ENCODE measurements at regions not wholly inside any gene's neighbourhood (a gene's known extent, or its start where the extent isn't known, plus 50 kb on each side); places are given as distances from the start of the nearest gene placed in this dataset.
"Not testable (repeated sequence)": the region's sequence is repeated elsewhere in the genome, so short reads cannot be mapped to it uniquely, and the experiment has no call there.

DNA sequence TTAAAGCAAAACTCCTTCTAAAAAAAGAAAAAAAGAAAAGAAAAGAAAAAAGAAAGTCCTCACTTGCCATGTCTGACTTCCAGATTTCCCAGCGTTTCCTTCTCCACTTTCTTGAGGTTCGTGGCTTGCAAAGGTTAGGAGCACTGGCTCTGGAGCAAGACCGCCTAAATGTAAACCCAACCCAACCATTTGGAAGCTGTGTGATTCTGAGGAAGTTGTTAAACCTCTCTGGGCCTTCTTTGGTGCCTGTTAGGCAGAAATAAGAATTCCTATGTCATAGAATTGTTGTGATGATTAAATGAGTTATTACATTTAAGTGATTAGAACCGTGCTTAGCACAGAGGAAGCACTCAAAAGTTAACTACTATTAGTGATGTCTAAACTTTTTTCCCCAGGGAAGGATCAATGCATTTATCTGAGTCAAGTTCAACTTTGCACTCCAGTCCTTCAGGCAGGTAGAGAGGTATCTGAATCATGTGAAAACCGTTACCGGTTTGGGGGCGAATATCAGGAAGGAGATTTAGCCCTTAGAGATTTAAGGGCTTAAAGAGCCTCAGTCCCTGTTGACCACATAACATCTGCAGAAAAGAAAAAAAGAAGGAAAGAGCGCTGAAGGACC is 78.3 kb upstream of the HES1 start:
- 54 to 100% (median 68%) methylated on average over 2 to 8 of the region's 8 CpGs; no CpG with 5 or more reads in 1 of the 10 experiments for WGBS, 10 experiments
- H3K4me3 ChIP-seq = peak overlapping the region in 4 of 5 donors; percentile 8 to 32 (median 12)
- in situ Hi-C loops (cut with MboI; ENCODE audit: low pct_unique_long_range_greater_than_20kb in 2 of 9, low sequenced_read_pairs in 9 of 9, unreplicated experiment in 9 of 9) = no loop called here
- H3K27ac ChIP-seq = peak overlapping the region; percentile 72 to 82
- ATAC-seq (replicated peaks in 6 of 8) = no peak
- peaks cover 18 to 19% of the 10 kb centered on the region in 2 donors for H3K4me1 ChIP-seq (replicated peaks in 1 of 2)

- 31% methylated on average over 2 of the region's 31 CpGs; no CpG with 5 or more reads in 9 of the 10 experiments for WGBS, 10 experiments
- ATAC-seq (replicated peaks in 6 of 8) = peak; percentile 68 to 95 (median 92)
- Histone ChIP-seq H3K27ac (peak overlapping the region; percentile 72 to 82), H3K4me1 (replicated peaks in 1 of 2) (peaks cover 18 to 23% of the 10 kb centered on the region in 2 donors), H3K4me3 (peak overlapping the region in 4 of 5 donors; percentile 8 to 32 (median 12))
- in situ Hi-C loops (cut with MboI; ENCODE audit: low pct_unique_long_range_greater_than_20kb in 2 of 9, low sequenced_read_pairs in 9 of 9, unreplicated experiment in 9 of 9) = no loop called here
These were observed 77.8 kb upstream of the HES1 start for GRCh38 chr3:194058189-194058571.

- H3K4me3 ChIP-seq = no peak overlapping the region
- 43 to 100% (median 55%) methylated on average over 1 of the region's 1 CpG for WGBS, 10 experiments
- in situ Hi-C loops (cut with MboI; ENCODE audit: low pct_unique_long_range_greater_than_20kb in 2 of 9, low sequenced_read_pairs in 9 of 9, unreplicated experiment in 9 of 9) = no loop called here
- H3K27ac ChIP-seq = peak overlapping the region in 1 of 2 donors; percentile 82
- no peak for ATAC-seq (replicated peaks in 6 of 8)
- H3K4me1 ChIP-seq (replicated peaks in 1 of 2) = peaks cover 20 to 26% of the 10 kb centered on the region in 2 donors
These were observed 77.2 kb upstream of the HES1 start for GRCh38 chr3:194058753-194059152.

- Histone ChIP-seq H3K4me1 (replicated peaks in 1 of 2) (peaks cover 20 to 26% of the 10 kb centered on the region in 2 donors), H3K4me3 (no peak overlapping the region), H3K27ac (no peak overlapping the region)
- in situ Hi-C loops (cut with MboI; ENCODE audit: low pct_unique_long_range_greater_than_20kb in 2 of 9, low sequenced_read_pairs in 9 of 9, unreplicated experiment in 9 of 9) = no loop called here
- 20 to 100% (median 89%) methylated on average over 1 to 3 of the region's 3 CpGs for WGBS, 10 experiments
- ATAC-seq (replicated peaks in 6 of 8) = peak in 3 of 8 experiments; percentile 45 to 85 (median 53)
These were observed 74.4 kb upstream of the HES1 start for GRCh38 chr3:194061421-194062030.

- WGBS, 10 experiments = 0 to 100% (median 89%) methylated on average over 1 to 3 of the region's 3 CpGs; no CpG with 5 or more reads in 6 of the 10 experiments
- in situ Hi-C loops (cut with MboI; ENCODE audit: low pct_unique_long_range_greater_than_20kb in 2 of 9, low sequenced_read_pairs in 9 of 9, unreplicated experiment in 9 of 9) = no loop called here
- Histone ChIP-seq H3K4me1 (replicated peaks in 1 of 2) (peaks cover 17 to 18% of the 10 kb centered on the region in 2 donors), H3K27ac (no peak overlapping the region), H3K4me3 (no peak overlapping the region)
- ATAC-seq (replicated peaks in 6 of 8) = no peak
These were observed 73.1 kb upstream of the HES1 start for GRCh38 chr3:194062830-194063229.

DNA sequence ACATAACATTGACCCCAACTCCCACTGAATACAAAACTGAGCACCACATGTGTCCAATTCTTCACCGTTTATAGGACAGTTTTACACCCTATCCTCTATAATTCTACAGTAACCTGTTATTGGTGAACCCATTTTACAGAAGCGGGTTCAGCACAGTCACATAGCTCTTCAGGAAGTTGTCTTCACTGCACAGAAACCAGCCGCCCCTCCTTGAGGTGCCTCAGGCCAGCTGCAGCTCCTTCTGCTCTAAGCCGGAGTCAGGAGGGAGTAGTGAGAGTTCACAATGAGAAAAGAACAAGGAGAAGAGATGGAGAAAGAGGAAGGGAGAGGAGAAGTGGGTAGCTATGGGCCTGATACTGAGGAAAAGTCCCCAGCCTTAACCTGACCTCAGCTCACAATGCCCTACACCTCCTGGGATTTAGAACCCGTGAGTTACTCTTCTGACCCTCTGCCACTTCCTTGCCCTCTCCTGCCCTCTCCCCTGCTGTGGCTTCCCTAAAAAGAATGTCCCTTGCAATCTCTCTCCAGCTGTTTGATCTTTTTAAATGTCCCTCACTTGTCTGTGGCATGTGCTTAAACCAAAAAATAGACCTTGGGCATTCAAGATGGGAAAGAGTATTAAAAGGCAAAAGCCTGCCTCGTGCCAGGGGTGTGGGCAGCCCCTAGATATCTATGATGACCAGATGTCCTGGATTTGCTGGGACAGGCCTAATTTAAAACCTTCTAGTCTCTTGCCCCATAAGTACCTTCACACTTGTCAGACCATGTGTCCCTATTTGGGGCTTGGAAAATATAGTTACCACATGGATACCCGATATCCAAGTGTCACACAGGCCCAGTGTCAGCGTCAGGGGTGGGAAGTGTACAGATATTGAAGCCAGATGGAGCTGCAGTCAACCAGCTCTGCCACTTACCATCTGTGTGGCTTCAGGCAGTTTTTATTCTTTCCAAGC is 71.3 kb upstream of the HES1 start:
- H3K27ac ChIP-seq = no peak overlapping the region
- H3K4me3 ChIP-seq = no peak overlapping the region
- in situ Hi-C loops (cut with MboI; ENCODE audit: low pct_unique_long_range_greater_than_20kb in 2 of 9, low sequenced_read_pairs in 9 of 9, unreplicated experiment in 9 of 9) = no loop called here
- 60 to 100% (median 78%) methylated on average over 1 to 5 of the region's 8 CpGs for WGBS, 10 experiments
- H3K4me1 ChIP-seq (replicated peaks in 1 of 2) = peaks cover 5 to 11% of the 10 kb centered on the region in 2 donors
- peak in 1 of 8 experiments; percentile 15 for ATAC-seq (replicated peaks in 6 of 8)

DNA sequence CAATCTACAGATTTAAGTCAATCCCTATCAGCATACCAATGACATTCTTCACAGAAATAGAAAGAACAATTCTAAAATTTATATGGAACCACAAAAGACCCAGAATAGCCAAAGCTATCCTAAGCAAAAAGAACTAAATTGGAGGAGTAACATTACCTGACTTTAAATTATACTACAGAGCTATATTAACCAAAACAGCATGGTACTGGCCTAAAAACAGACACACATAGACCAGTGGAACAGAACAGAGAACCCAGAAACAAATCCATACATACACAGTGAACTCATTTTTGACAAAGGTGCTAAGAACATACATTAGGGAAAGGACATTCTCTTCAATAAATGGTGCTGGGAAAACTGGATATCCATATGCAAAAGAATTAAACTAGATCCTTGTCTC is 68.6 kb upstream of the HES1 start:
- H3K4me3 ChIP-seq; H3K27ac ChIP-seq; ATAC-seq (replicated peaks in 6 of 8); in situ Hi-C loops (cut with MboI; ENCODE audit: low pct_unique_long_range_greater_than_20kb in 2 of 9, low sequenced_read_pairs in 9 of 9, unreplicated experiment in 9 of 9): not testable (repeated sequence)
- peaks cover 6 to 15% of the 10 kb centered on the region in 2 donors for H3K4me1 ChIP-seq (replicated peaks in 1 of 2)

DNA sequence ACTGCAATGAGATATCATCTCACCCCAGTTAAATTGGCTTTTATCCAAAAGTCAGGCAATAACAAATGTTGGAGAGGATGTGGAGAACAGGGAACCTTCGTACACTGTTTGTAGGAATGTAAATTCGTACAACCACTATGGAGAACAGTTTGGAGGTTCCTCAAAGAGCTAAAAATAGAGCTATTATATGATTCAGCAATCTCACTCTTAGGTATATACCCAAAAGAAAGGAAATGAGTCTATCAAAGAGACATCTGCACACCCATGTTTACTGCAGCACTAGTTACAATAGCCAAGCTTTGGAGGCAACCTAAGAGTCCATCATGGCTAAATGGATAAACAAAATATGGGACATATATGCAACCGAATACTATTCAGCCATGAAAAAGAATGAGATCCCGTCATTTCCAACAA is 68.0 kb upstream of the HES1 start:
- in situ Hi-C loops (cut with MboI; ENCODE audit: low pct_unique_long_range_greater_than_20kb in 2 of 9, low sequenced_read_pairs in 9 of 9, unreplicated experiment in 9 of 9) = no loop called here
- no peak overlapping the region for H3K27ac ChIP-seq
- 64 to 100% (median 96%) methylated on average over 1 to 3 of the region's 4 CpGs; no CpG with 5 or more reads in 1 of the 10 experiments for WGBS, 10 experiments
- no peak for ATAC-seq (replicated peaks in 6 of 8)
- H3K4me1 ChIP-seq (replicated peaks in 1 of 2) = peaks cover 6 to 13% of the 10 kb centered on the region in 2 donors
- H3K4me3 ChIP-seq = no peak overlapping the region

- 79 to 100% (median 96%) methylated on average over 1 to 9 of the region's 12 CpGs; no CpG with 5 or more reads in 2 of the 10 experiments for WGBS, 10 experiments
These were observed 66.3 kb upstream of the HES1 start for GRCh38 chr3:194069421-194070219.

DNA sequence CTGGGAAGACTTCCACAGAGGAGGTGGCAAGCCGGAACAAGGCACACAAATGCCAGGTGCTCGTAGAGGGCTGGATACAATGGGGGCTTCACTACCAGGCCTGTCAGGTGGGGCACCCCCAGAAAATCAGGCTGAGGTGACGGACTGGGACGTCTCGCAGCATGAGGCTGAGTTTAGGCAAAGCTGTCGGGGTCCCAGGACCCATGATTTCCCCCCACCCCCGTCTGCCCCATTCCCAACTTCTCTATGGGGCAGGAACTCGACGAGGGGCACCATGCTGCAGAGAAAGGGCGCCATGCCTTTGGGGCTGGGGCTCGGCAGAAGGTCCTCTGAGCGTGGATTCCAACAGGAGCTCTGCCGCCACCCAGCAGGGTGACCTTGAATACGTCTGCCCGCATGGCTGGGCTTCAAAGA is 65.7 kb upstream of the HES1 start:
- Histone ChIP-seq H3K4me3 (peak overlapping the region in 1 of 5 donors; percentile 35), H3K27ac (peak overlapping the region; percentile 40 to 84), H3K4me1 (replicated peaks in 1 of 2) (peaks cover 4 to 8% of the 10 kb centered on the region in 2 donors)
- WGBS, 10 experiments = 100% methylated on average over 1 to 3 of the region's 15 CpGs; no CpG with 5 or more reads in 7 of the 10 experiments
- in situ Hi-C loops (cut with MboI; ENCODE audit: low pct_unique_long_range_greater_than_20kb in 2 of 9, low sequenced_read_pairs in 9 of 9, unreplicated experiment in 9 of 9) = no loop called here
- no peak for ATAC-seq (replicated peaks in 6 of 8)

More at GRCh38 chr3:194069421-194070219, 66.3 kb upstream of the HES1 start:
- Histone ChIP-seq H3K4me1 (replicated peaks in 1 of 2) (peaks cover 4 to 8% of the 10 kb centered on the region in 2 donors), H3K4me3 (no peak overlapping the region), H3K27ac (no peak overlapping the region)
- no peak for ATAC-seq (replicated peaks in 6 of 8)
- in situ Hi-C loops (cut with MboI; ENCODE audit: low pct_unique_long_range_greater_than_20kb in 2 of 9, low sequenced_read_pairs in 9 of 9, unreplicated experiment in 9 of 9) = no loop called here

GRCh38 chr3:194070634-194071409 is 65.1 kb upstream of the HES1 start:
- peak overlapping the region; percentile 40 to 84 for H3K27ac ChIP-seq
- H3K4me1 ChIP-seq (replicated peaks in 1 of 2) = peaks cover 4 to 12% of the 10 kb centered on the region in 2 donors
- ATAC-seq (replicated peaks in 6 of 8) = peak; percentile 81 to 94 (median 88)
- in situ Hi-C loops (cut with MboI; ENCODE audit: low pct_unique_long_range_greater_than_20kb in 2 of 9, low sequenced_read_pairs in 9 of 9, unreplicated experiment in 9 of 9) = no loop called here
- WGBS, 10 experiments = 0 to 64% (median 6%) methylated on average over 4 to 9 of the region's 84 CpGs; no CpG with 5 or more reads in 7 of the 10 experiments
- H3K4me3 ChIP-seq = peak overlapping the region; percentile 27 to 38 (median 35)

- H3K4me3 ChIP-seq = no peak overlapping the region
- H3K4me1 ChIP-seq (replicated peaks in 1 of 2) = peaks cover 4 to 13% of the 10 kb centered on the region in 2 donors
- no peak overlapping the region for H3K27ac ChIP-seq
- in situ Hi-C loops (cut with MboI; ENCODE audit: low pct_unique_long_range_greater_than_20kb in 2 of 9, low sequenced_read_pairs in 9 of 9, unreplicated experiment in 9 of 9) = no loop called here
- WGBS, 10 experiments = 82 to 93% methylated on average over 3 of the region's 9 CpGs; no CpG with 5 or more reads in 8 of the 10 experiments
- no peak for ATAC-seq (replicated peaks in 6 of 8)
These were observed 63.9 kb upstream of the HES1 start for GRCh38 chr3:194072097-194072428.
